GM21381 (cell line): ENCODE measurements at regions not wholly inside any gene's neighbourhood (a gene's known extent, or its start where the extent isn't known, plus 50 kb on each side); places are given as distances from the start of the nearest gene placed in this dataset.
"Not testable (repeated sequence)": the region's sequence is repeated elsewhere in the genome, so short reads cannot be mapped to it uniquely, and the experiment has no call there.

ENCODE experiments used
- ATAC-seq: cut with Tn5 transposase; IDR thresholded peaks from one replicate; pipeline ENCODE4 v1.9.1; 2021; ENCODE audit warnings: mild to moderate bottlenecking, moderate library complexity; ENCODE audit not compliant: unreplicated experiment

DNA sequence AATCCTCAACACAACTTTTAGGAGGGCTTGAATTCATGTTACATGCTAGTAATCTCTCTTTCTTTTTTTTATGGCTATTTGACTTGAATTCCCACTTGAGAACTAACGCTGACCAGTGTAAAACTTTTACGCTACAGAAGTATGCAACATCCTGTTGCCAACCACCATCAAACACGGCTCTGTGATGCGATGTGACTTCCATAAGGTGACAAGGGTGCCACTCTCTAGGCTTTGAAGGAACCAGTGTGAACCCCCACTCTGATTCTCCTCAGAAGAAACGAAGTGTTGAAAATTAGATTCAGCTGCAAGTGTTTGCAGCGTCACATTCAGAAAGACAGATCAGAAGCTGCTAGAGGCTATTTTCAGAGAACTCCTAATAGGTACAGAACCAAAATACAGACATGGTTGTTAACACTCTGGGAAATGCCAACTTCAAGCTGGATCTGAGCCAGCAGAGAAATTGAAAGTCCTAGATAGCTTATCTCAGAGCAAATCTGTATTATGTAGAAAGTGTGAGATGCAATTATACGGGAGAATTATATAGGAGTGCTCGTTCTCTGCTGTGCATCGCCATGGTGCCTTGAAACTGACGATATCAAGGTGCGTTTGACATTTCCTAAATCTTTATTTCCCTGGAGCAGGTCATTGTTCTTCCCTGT, 271.2 kb downstream of the LPIN1 start:
- no peak for ATAC-seq

GRCh38 chr2:12018726-12019125, 272.3 kb downstream of the LPIN1 start:
- not testable (repeated sequence) for ATAC-seq

DNA sequence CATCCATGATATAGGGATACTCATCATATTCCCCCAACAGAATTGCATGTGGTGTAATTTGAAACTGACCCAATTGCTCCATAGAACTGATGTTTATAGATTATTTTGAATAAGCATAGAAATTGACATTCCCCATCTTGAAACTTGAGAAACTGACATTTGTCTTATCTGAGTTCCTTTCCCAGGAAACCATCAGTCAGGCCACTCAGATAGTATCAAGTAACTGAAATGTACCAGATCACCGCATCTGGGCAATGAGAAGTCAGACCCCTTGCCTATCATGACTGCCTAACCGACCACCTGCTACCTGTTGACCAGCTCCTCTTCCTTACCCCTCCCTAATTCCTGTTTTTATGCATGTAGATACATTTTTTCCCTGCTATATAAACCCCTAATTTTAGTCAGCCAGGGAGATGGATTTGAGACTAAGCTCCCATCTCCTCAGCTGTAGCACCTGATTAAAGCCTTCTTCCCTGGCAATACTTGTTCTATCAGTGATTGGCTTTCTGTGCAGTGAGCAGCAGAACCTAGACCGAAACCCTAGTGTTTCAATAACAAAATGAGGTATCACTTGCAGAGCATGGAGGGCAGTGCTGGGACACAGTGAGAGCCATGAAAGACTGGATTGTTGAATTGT, 274.5 kb downstream of the LPIN1 start:
- ATAC-seq: no peak

DNA sequence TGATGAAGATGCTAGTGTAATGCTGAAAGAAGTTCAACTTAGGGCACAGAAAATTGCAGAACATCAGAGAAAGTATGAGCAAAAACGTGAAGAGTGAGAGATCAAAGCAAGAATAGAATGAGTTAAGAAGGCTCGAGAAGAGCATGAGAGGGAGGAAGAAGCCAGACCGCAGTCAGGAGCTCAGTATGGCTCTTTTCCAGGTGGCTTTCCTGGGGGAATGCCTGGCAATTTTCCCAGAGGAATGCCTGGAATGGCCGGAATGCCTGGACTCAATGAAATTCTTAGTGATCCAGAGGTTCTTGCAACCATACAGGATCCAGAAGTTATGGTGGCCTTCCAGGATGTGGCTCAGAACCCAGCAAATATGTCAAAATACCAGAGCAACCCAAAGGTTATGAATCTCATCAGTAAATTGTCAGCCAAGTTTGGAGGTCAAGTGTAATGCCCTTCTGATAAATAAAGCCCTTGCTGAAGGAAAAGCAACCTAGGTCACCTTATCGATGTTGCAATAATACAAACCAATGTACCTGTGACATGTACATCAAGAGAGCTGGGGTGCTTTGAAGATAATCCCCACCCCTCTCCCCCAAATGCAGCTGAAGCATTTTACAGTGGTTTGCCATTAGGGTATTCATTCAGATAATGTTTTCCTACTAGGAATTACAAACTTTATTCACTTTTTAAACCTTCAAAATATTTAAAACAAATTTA, 277.9 kb downstream of the LPIN1 start:
- not testable (repeated sequence) for ATAC-seq

- ATAC-seq: no peak
Measured at GRCh38 chr2:12027136-12027535, 280.7 kb downstream of the LPIN1 start.

DNA sequence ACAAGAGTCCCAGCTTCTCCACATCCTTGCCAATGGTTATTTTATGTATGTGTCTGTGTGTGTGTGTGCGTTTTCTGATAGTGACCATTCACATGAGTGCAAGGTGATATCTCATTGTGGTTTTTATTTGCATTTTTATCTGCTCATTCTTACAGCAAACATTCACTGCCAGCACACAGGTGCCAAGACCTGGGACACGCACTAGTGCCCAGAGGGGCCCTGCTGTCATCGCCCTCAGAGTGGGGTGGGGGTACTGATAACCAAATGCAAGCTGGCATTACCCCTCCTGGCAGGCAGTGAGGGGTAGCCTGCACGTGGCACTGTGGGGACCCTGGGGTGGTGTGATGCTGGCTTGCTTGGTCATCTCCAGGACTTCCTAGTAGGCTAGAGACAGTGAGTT, 285.4 kb downstream of the LPIN1 start:
- ATAC-seq: no peak

- peak; percentile 74 for ATAC-seq
Measured at GRCh38 chr2:12032398-12032797, 286.0 kb downstream of the LPIN1 start.

DNA sequence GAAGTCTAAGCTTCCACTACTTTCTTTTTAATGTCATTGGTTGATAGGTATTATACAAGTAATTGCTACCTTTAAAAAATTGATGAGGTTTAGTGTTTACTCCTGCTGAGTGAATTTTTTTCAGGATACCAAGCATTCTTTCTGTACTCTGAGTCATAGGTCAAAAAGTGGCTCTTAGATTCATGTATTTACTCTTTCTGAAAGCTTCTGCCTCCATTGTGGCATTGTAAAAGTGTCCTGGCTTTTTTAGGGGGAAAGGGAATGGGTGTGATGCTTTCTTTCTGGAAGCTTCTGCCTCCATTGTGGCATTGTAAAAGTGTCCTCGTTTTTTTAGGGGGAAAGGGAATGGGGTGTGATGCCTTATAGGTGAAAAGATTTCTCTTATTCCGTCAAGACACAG, 286.5 kb downstream of the LPIN1 start:
- no peak for ATAC-seq

- ATAC-seq: no peak
Measured at GRCh38 chr2:12033494-12033893, 287.1 kb downstream of the LPIN1 start.

DNA sequence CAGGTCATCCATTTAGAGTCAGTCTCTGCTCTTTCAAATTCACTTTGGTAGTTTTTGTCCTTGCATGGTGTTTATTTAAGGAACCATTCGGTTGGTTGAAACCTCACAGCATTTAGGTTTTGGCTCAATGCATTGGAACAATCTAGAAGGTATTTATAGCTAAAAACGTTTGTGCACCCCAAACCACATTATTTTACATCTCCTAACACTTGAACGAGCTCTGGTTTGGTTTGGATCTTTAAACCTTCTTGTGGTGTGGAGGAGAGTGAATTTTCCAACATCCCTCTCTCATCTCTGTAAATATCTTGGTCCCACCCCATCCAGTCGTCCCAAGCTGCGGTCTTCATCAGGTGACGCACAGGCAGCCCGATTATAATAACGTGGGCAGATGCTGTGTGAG, 287.9 kb downstream of the LPIN1 start:
- ATAC-seq: no peak

DNA sequence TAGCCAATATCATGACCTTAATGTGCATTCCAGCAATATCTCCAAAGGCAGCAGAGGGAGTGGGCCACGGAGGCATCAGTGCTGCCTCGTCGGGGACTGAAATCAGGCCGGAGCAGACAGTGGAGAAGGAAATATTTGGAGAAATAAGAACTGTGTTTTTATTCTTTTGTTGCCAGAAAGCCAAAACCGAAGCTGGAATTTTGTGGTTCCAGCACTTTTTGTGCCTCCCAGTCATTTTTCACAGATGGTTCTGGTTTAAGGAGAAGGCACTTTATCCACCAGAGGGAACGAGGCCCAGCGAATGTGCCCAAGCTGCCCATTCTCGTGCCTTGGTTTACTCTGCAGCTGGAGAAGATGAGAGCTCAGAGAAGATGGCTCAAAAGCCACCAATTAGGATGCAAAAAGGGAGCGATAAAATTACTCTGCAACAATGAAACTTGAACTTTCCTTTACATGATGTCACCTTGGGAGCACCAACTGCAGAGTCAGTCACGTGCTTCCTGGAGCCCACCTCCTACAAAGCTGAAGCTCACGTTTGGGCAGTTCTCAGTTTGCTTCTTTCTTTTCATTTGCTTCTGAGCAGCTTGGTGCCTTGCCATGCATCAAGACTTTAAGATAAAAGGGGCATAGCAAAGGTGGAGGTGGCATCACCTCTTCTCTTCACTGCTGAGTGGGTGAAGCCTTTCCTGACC, 288.7 kb downstream of the LPIN1 start:
- no peak for ATAC-seq

DNA sequence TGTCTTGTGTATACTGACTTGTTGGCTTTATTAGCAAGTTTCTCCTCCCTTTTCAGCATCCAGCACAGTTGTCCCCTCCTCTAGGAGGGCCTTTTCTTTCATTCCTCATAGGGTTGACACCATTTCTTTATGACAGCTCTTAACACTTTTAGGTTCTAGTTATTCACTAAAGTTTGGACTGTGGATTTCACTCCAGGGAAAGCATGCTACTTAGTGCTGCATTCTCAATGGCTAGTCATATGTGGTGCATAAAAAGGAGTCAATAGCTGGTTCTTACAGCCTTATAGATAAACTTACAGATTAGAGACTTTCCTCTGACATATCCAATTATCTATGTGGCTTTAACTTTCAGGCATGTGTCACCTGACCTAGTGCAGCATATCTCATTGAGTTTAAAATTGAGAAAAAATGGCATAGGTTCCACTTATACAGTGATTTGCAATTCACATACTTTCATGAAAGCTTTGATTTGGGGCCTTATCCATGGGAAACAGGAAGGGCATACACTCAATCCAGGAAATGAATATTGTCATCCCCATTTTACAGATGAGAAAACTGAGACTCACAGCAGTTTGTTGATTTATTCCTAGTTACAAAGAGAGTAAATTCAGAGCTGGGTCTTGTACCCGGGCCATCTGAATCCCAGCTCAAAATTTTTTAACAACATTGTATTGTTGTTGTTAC, 289.7 kb downstream of the LPIN1 start:
- no peak for ATAC-seq

GRCh38 chr2:12036640-12036983, 290.2 kb downstream of the LPIN1 start:
- ATAC-seq: no peak

- no peak for ATAC-seq
Measured at GRCh38 chr2:12037301-12037700, 290.9 kb downstream of the LPIN1 start.

DNA sequence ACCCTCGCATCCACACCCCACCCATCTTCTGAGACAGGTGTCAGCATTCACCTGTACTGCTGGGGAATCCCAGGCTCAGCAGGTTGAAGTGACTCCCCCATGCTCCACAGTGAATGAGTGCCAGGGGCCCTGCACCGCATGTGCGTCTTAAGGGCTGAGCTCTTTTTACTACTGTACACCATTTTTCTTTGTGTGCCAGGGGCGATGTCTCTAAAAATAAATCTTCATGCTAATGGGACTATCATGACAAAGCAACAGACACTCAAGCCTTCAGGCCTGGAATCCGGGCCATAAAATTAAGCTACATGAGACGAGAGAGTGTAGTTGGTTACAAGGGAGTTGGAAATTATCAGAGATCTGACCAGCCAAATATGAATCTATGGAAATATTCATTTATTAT, 294.8 kb downstream of the LPIN1 start:
- no peak for ATAC-seq

DNA sequence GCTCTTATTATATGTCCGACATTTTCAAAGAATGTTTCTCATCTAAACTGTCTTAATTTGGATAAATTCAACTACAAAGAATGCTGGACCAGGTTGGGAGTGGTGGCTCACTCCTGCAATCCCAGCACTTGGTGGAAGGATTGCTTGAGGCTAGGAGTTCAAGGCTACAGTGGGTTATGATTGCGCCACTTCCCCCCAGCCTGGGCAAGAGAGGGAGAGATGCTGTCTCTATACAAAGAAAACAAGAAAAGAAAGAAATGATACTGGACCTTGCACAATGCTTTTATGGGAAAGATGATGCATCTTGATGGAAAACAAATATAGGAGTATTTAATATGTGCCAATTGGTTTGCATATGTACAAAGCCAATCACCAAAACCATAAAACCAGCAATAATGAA, 296.7 kb downstream of the LPIN1 start:
- no peak for ATAC-seq

GRCh38 chr2:12044857-12045256, 298.4 kb downstream of the LPIN1 start:
- peak; percentile 52 for ATAC-seq

DNA sequence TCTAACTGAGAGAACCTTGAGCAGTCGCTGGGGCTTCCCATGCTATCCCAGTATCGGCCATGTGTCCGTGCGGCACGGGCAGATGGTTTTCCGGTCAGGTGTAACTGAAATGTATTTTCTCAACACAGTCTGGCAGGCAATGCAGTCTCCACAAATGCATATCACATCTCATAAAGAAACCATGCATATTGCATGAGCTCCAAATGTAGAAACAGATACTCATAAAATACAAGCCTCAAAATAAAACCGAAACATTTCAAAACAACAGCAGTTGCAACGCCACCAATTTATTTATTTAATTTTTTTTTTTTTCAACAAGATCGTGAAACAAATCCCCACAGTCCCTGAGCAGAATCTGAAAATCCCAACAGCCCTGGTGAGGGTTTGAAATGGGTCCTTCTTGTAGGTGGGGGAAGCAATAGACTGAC, 299.4 kb downstream of the LPIN1 start:
- peak; percentile 63 for ATAC-seq

DNA sequence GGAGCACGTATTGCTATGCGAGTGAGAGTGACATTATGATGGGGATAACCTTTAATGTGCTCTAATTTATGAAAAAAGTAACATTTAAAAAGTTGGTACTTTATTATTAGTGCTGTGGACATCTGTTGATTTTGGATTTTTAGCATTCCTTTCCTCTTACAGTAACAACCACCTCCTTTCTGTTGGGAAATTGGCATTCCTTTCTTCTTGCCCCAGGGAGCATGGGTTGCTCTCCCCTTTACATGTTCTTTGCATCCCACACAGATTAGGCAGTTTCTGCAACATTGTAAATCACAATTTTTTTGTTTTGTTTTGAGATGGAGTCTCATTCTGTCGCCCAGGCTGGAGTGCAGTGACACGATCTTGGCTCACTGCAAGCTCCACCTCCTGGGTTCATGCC, 300.2 kb downstream of the LPIN1 start:
- ATAC-seq: no peak

DNA sequence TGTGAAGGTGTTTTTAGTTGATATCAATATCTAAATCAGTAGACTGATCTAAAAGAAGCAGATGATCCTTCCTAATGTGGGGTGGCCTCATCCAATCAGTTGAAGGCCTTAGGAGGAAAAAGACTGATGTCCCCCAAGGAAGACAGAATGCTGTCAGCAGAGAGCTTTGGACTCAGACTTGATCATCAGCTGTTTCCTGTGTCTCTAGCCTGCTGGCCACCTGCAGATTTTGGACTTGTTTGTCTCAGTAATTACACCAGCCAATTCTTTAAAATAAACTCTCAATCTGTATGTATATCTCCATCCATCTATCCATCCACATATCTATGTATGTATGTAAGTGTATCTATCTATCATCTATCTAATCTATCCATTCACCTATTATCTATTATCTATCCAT, 301.3 kb downstream of the LPIN1 start:
- ATAC-seq: no peak

DNA sequence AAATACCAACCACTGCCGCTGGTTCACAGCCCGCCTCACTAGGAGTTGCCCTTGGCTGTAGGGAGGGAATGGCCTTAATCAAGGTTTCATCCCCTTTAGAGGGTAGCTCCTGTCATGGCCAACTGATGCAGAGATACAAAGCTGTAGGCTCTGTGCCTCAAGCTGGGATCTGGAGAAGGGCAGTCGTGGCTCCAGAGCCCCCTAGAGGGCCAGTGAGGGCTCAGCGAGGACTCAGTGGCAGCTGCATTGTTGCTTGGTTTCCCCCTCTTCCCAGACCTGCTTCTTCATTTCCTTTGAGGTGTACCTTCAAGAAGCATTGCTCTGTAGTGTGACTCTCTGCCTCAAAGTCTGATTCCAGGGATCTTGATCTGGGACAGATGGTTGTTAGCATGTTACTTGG, 302.1 kb downstream of the LPIN1 start:
- ATAC-seq: no peak
